ENCODE measurements at regions not wholly inside any gene's neighbourhood (a gene's known extent, or its start where the extent isn't known, plus 50 kb on each side); places are given as distances from the start of the nearest gene placed in this dataset.

GRCh38 chr4:8727546-8728510 lies 135.3 kb downstream of the CPZ start:
- Histone ChIP-seq H3K36me3 (ENCODE audit: control insufficient read depth in 2 of 2, extremely low read depth in 1 of 2, insufficient read depth in 2 of 2, low read length in 2 of 2) (no peaks in the 10 kb centered on the region), H3K27me3 (ENCODE audit: control insufficient read depth, extremely low read depth, insufficient read depth, low read length) (no peaks in the 10 kb centered on the region), H2AFZ (ENCODE audit: control insufficient read depth, low read length) (no peak overlapping the region), H3K4me1 (ENCODE audit: control insufficient read depth, extremely low read depth, insufficient read depth, low read length) (no peaks in the 10 kb centered on the region), H3K27ac (ENCODE audit: control insufficient read depth, insufficient read depth, low read length) (no peak overlapping the region), H3K9me3 (ENCODE audit: control insufficient read depth, low read depth, low read length) (peaks cover 4% of the 10 kb centered on the region), H3K4me3 (ENCODE audit: control insufficient read depth in 2 of 3, extremely low read depth in 1 of 3, insufficient read depth in 2 of 3, low read depth in 1 of 3, low read length in 3 of 3) (no peak overlapping the region), H3K9me1 (ENCODE audit: control insufficient read depth, extremely low read depth, insufficient read depth, low read length) (no peaks in the 10 kb centered on the region), H3K79me2 (ENCODE audit: control insufficient read depth, insufficient read depth, low read length) (no peaks in the 10 kb centered on the region), H4K20me1 (ENCODE audit: control insufficient read depth, extremely low read depth, insufficient read depth, low read length) (no peaks in the 10 kb centered on the region), H3K9ac (ENCODE audit: control insufficient read depth, extremely low read depth, insufficient read depth, low read length) (no peak overlapping the region), H3K4me2 (ENCODE audit: control insufficient read depth, extremely low read depth, insufficient read depth, low read depth, low read length) (no peak overlapping the region)
- dilution Hi-C loops (cut with MboI; ENCODE audit: extremely low pct_ligation_motif_present, low sequenced_read_pairs), result no loop called here
- no peak for FAIRE-seq
- DNase-seq (ENCODE audit: low read depth, low spot score), result no peak
- TF ChIP-seq CTCF (optimal IDR thresholded peaks at IDR 0.05 in 1 of 3, IDR thresholded peaks at IDR 0.05 in 1 of 3, conservative IDR thresholded peaks at IDR 0.05 in 1 of 3; ENCODE audit: extremely low read depth in 1 of 3, insufficient read depth in 2 of 3, low read length in 3 of 3) (no peak), EZH2 (IDR thresholded peaks at IDR 0.05; ENCODE audit: low read length) (no peak)

- Histone ChIP-seq H4K20me1 (ENCODE audit: control insufficient read depth, extremely low read depth, insufficient read depth, low read length) (no peaks in the 10 kb centered on the region), H3K4me2 (ENCODE audit: control insufficient read depth, extremely low read depth, insufficient read depth, low read depth, low read length) (no peak overlapping the region), H3K27ac (ENCODE audit: control insufficient read depth, insufficient read depth, low read length) (no peak overlapping the region), H3K9ac (ENCODE audit: control insufficient read depth, extremely low read depth, insufficient read depth, low read length) (no peak overlapping the region), H3K9me3 (ENCODE audit: control insufficient read depth, low read depth, low read length) (peaks cover 4% of the 10 kb centered on the region), H3K27me3 (ENCODE audit: control insufficient read depth, extremely low read depth, insufficient read depth, low read length) (no peaks in the 10 kb centered on the region), H3K9me1 (ENCODE audit: control insufficient read depth, extremely low read depth, insufficient read depth, low read length) (no peaks in the 10 kb centered on the region), H3K4me3 (ENCODE audit: control insufficient read depth in 2 of 3, extremely low read depth in 1 of 3, insufficient read depth in 2 of 3, low read depth in 1 of 3, low read length in 3 of 3) (no peak overlapping the region), H2AFZ (ENCODE audit: control insufficient read depth, low read length) (no peak overlapping the region), H3K4me1 (ENCODE audit: control insufficient read depth, extremely low read depth, insufficient read depth, low read length) (no peaks in the 10 kb centered on the region), H3K36me3 (ENCODE audit: control insufficient read depth in 2 of 2, extremely low read depth in 1 of 2, insufficient read depth in 2 of 2, low read length in 2 of 2) (no peaks in the 10 kb centered on the region), H3K79me2 (ENCODE audit: control insufficient read depth, insufficient read depth, low read length) (no peaks in the 10 kb centered on the region)
- TF ChIP-seq CTCF (optimal IDR thresholded peaks at IDR 0.05 in 1 of 3, IDR thresholded peaks at IDR 0.05 in 1 of 3, conservative IDR thresholded peaks at IDR 0.05 in 1 of 3; ENCODE audit: extremely low read depth in 1 of 3, insufficient read depth in 2 of 3, low read length in 3 of 3) (no peak), EZH2 (IDR thresholded peaks at IDR 0.05; ENCODE audit: low read length) (no peak)
- DNase-seq (ENCODE audit: low read depth, low spot score), result no peak
- no peak for FAIRE-seq
- dilution Hi-C loops (cut with MboI; ENCODE audit: extremely low pct_ligation_motif_present, low sequenced_read_pairs), result no loop called here
These were observed 134.6 kb downstream of the CPZ start for GRCh38 chr4:8727131-8727530.
